ENCODE measurements at regions not wholly inside any gene's neighbourhood (a gene's known extent, or its start where the extent isn't known, plus 50 kb on each side); places are given as distances from the start of the nearest gene placed in this dataset.

GRCh38 chr2:65952966-65953761 lies 481.8 kb upstream of the MEIS1 start:
- TF ChIP-seq CTCF (IDR thresholded peaks at IDR 0.05) (no peak), POLR2A (IDR thresholded peaks at IDR 0.05) (no peak)

All from Peyer's patch (tissue), 4 donors.